ENCODE measurements at regions not wholly inside any gene's neighbourhood (a gene's known extent, or its start where the extent isn't known, plus 50 kb on each side); places are given as distances from the start of the nearest gene placed in this dataset.
A peak's percentile ranks its signal among the peaks of the same experiment; 100 is the strongest.
"Not testable (repeated sequence)": the region's sequence is repeated elsewhere in the genome, so short reads cannot be mapped to it uniquely, and the experiment has no call there.

DNA sequence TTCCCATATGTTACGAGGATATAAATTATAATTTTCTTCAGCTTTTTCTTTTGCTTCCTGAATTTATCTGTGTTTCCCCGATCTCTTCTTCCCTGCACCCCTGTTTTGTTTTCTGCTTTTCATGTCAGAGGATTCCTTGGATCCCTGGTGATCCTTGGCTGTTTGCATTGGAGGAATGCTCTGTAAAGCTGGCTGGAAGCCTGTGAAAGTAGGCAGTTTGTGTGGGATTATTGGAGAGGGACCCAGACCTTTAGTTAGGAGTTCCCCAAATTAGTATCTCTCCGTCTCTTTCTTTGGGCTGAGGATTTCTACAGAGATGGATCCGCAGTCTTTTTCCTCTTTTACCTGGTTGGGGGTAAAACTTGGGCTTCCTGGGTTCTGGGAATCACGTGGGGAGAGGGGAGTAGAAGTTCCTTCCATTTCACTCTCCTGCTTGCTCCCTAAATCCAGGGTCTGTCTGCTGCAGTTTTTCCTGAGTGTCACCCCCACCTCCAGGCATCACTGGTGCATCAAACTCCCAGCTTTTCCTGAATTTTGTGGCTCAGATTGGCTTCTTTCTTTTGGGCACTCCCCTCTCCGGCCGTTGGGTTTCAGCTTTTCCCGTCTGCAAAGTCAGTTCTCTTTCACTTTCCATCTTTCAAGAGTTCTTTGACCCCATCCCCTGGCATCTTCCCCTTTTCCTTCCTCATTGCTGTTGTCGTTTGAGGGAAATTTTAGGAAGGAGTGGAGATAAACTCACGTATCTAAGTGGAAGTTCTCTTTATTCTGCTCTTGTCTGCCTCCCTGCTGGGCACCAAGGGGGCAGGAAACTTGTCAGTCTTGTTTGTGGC is 79.1 kb upstream of the ALX4 start:
- no peak for DNase-seq

DNA sequence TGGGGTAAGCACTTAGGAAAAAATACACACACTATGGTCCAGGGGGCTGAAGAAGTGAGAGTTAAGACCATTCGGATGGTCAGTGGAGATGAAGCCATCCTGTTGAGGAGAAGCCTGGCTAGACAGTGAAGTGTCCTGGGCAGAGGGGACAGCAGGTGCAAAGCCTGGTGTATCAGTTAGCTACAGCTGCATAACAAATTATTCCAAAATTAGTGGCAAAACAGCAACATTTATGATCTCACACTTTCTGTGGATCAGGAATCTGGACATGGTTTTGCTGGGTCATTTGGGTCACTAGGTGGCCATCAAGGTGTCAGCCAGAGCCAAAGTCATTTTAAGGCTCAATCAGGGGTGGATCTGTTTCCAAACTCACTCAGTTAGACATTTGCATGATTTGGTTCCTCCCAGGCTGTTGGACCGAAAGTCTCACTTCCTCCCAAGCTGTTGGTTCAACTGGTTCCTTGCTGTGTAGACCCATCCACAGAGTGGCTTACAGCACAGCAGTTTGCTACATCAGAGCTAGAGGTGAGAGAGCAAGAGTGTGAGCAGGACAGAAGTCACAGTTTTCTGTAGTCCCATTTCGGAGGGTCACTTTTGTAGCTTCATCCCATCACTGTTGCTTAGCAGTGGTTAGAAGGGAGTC is 80.1 kb upstream of the ALX4 start:
- DNase-seq, result no peak

GRCh38 chr11:44391004-44391403 is 81.1 kb upstream of the ALX4 start:
- DNase-seq, result not testable (repeated sequence)

DNA sequence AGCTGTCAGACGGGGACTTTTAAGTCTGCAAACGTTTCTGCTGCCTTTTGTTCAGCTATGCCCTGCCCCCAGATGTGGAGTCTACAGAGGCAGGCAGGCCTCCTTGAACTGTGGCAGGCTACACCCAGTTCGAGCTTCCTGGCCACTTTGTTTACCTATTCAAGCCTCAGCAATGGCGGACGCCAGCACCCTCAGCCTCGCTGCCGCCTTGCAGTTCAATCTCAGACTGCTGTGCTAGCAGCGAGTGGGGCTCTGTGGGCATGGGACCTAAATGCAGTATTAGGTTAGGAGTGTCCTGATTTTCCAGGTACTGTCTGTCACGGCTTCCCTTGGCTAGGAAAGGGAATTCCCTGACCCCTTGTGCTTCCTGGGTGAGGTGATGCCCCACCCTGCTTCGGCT is 86.8 kb upstream of the ALX4 start:
- DNase-seq, result not testable (repeated sequence)

GRCh38 chr11:44397586-44398178 is 87.7 kb upstream of the ALX4 start:
- no peak for DNase-seq

- no peak for DNase-seq
These were observed 88.5 kb upstream of the ALX4 start for GRCh38 chr11:44398266-44399030.

DNA sequence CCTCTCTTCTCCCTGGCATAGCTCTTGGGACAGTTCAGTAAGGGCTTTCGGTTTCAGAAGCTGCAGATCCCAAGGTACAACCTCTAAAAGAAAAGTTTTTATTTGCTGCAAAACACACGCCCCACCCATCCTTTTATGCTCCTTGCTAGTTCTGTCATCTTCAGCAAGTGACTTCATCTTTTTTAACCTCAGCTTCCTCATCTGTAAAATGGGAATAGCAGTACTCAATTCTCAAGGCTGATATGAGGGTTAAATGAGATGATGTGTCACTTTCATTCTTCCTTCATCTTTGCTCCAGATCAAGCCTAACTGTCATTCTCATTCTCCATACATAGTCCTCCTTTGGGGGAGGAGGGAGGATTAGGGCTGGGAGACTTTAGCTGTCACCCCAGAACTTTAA is 90.0 kb upstream of the ALX4 start:
- DNase-seq, result no peak

DNA sequence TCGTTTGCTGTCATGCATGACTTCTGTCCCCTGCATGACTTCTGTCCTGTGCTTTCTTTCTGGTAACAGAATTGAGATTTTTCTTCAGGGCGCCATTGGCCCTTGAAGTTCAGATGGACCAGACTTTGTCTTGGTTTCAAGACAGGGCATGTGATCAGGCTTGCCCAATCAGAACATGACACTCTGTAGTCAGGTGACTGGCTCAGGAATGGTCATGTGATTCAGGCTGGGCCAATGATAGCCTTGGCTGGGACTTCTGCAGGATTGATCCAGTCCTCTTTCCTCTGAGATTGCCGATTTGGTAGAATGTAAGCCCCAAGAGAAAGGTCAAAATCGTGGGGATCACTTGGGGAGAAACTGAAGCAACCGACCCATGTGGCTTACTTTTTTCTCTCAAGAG is 90.5 kb upstream of the ALX4 start:
- no peak for DNase-seq

DNA sequence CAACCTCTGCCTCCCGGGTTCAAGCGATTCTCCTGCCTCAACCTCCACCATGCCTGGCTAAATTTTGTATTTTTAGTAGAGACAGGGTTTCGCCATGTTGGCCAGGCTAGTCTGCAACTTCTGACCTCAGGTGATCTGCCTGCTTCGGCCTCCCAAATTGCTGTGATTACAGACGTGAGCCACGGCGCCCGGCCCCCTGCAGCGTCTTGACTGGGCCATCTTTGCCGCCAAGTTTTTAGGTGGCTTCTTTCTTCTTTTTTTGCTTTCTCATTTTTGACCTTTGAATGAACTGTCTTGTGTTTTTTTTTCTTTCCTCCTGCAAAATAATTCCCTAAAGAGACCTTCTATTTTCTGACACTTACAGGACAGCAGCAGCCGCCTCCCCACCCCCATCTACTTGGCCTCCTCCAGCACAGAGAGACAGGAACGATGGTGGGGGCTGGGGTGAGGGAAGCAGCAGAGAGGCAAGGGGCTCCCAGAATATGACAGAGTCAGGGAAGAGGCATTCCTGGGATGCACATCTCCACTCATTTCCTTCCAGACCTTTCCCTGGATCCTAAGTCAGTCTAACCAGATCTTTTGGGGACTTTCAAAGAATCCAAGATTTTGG is 92.6 kb upstream of the ALX4 start:
- DNase-seq, result no peak

DNA sequence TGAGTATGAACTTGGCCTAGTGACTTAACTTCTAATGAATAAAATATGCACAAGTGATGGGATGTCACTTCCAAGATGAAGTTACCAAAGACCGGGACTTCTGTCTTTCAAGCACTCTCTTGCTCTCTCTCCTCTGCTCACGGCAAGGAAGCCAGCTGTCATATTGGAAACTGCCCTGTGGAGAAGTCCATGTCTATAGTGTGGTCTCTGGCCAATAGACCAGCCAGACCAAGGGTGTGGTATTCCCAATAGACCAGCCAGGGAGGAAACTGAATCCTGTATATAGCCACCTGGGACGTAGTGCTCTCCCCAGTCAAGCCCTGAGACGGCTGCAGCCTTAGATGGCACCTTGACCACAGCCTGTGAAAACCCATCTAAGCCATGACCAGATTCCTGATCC is 93.2 kb upstream of the ALX4 start:
- no peak for DNase-seq

DNA sequence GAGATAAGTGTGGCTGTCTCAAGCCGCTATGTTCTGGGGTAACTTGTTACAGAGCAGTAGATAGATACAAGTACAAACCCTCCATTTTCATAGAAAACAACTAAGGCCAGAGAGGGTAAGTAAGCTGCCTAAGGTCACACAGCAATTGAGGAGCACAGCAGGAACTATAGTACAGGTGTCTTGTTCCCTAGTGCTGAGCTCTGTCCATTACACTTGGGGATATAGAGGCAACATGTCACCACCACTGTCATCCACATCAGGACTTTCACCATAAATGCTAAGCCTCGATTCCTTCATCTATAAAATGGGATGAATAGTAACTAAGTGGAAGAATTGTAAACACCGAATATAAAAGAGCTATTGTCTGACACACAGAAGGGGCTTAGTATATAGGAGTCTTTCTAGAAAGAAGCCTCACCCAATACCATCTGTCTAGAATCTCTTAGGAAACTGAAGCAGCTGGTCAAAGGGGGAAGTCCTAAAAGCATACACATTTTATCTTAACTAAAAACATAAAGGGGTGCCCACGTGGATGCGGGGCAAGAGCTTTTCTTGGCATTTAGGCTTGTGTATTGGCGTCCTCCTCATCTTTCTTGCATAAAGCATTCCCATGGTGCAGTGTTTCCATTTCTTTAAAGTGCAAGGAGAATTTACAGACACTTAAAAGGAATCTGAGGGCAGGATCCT is 93.8 kb upstream of the ALX4 start:
- DNase-seq, result no peak

DNA sequence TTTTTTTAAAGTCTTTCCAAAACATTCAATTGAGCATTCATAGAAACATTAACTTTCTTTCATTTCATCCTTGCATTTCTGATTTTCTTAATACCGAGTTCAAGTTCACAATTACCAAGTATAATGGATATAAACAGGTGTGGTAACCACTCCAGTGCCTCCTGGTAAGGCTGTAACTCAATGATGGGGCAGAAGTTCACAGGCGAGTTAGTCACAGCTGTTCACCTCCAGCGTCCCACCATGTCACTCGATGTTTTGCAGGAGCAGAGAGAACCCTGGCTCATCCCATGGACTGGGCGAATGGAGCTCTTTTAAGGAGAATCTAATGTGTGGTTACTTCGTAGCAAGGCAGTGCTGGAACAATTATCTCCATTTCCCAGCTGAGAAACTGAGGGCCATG is 94.4 kb upstream of the ALX4 start:
- DNase-seq, result no peak

DNA sequence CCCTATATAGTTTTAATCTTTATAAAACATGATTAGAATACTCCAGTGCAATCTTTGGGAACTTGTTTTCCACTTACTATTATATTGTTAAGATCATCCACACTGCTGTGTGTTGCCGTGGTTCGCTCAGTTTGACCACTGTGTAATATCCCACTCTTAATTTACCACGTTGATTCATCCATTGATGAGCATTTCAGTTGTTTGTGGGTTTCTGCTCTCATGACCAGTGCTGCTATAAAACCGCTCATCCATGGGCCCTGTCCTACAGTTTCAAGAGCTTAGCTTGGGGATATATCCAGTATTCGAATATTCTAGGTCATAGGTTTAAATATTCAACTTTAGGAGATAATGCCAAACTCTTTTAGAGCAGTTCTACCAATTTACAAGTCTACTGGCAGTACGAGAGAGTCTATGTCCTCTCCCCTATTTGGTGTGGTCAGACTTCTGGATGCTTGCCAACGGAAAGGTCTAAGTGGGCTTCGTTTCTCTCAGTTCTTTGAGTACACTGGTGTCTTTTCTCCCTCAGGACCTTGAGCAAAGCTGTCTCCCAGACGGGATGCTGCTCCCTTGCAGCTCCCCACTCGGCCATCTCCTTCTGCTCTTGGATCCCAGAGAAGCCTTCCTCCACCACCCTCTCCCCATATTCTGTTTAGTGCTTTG is 94.9 kb upstream of the ALX4 start:
- DNase-seq, result no peak

GRCh38 chr11:44407211-44407996 is 97.5 kb upstream of the ALX4 start:
- no peak for DNase-seq

DNA sequence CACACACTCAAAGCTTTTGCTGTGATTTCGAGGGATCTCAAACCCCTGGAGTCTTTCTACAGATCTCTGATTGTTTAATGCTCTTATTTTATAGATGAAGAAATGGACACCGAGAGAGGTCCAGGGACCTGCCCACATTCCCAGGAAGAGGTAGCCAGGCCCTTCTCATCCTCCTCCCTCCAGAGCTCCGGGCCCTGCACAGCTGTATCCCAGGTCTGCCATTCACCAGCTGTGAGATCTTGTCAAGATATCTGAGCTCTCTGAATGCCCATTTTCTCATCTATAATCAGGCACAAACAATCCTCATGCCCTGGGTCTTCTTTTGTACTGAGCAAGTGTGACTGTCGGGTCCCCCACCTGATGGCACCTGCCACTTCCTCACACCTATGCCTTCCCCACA is 98.2 kb upstream of the ALX4 start:
- DNase-seq, result no peak

DNA sequence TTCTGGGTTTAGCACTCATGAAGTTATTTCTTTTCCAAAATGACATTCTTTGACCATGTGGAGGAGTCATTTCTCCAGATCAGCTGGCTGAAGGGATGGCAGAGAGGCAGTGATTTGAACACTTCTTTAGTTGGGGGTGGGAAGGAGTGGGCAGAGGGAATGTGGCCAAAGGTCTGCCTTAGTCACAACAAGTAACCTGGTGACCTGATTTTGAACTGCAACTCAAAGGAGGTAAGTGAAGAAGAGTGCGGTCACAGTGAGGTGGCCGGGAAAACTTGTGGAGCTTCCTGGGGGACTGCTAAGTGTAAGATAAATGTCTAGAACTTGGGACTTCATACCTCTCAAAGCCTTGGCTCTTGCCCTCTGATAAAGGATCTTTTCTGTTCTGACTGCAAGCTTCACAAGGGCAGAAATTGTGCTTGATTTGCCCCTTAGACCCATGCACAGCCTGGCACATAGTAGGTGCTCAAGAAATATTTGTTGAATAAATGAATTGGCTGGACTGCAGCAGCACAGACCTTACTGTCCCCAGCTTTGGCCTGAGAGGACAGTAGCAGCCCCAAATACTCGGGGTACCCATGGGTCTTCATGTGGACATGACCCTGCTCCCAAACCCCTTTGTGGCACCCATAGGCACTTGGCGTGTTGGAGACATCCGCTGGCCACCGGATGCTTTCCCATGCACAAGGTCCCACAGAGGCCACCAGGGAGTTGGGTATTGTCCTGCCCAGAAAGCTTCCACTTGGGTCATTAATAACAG is 99.0 kb upstream of the ALX4 start:
- DNase-seq, result no peak

DNA sequence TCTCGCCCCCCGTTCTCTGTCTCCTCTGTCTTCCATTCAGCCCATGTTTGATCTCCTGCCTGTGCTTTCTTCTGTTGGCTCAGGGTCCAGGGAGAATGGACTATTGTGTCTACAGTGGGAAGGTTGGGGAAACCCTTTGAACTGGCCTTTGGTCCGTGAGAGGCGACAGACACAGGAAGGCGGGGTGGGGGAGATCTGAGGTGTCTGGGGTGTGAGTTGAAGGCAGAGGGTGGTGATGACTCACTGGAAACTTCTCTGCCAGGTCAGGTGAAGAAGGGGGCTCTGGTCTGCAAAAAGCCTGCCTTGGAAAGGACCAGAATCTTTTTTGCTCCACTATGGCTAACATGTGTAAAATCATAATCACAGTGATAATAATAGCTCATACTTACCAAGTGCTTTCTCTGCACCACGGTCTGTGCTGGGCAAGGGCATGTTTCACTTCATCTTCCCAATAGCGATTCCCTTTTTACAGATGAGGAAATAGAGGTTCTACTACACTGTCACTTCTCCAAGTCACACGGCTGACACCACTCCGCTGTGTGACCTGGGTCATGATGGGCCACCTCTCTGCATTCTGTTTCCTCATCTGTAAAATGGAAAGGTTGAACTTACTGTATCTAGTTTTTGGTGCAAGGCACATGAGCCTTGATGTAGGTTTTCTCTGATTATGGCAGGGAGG is 99.8 kb upstream of the ALX4 start:
- no peak for DNase-seq

GRCh38 chr11:44416776-44417175 is 106.8 kb upstream of the ALX4 start:
- peak; percentile 76 for DNase-seq

DNA sequence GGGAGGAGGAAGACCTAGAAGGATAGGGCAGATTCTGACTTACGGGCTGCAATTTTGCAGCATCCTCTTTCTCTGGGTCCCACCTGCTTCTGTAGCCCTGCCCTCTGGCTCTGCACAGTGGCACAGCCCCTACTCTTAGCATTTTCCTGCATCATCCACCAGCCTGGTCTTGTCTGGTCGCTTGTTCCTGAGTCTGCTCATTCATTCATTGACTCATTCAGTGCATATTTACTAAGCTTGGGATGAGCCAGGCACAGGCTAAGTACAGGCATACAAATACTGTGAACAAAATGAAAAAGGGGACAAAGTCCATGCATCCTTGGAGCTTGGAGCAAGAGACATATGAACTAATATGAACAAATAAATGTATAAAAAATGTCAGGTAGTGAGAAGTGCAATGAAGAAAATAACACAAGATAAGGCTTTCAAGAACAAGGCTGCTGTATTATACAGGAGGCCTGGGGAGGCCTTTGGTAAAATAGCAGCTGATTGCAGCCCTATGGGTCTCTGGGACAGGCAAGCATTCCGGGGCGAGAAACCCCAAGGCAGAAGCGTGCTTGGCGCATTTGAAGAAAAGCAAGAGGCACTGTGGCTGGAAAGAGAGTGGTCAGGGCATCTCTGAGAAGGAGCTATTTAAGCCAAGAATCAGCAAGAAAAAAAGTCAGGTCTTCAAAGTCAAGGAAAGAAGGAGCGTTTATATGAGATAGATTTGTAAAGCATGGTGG is 108.0 kb upstream of the ALX4 start:
- DNase-seq, result peak; percentile 60
